HG03064 (cell line): ENCODE measurements at regions not wholly inside any gene's neighbourhood (a gene's known extent, or its start where the extent isn't known, plus 50 kb on each side); places are given as distances from the start of the nearest gene placed in this dataset.

Experiments used
- ATAC-seq: cut with Tn5 transposase; IDR thresholded peaks from one replicate; pipeline ENCODE4 v1.9.1; 2021; ENCODE audit warnings: low read depth; ENCODE audit not compliant: unreplicated experiment

GRCh38 chr7:25358926-25359325, 130.6 kb upstream of the NPVF start:
- no peak for ATAC-seq

DNA sequence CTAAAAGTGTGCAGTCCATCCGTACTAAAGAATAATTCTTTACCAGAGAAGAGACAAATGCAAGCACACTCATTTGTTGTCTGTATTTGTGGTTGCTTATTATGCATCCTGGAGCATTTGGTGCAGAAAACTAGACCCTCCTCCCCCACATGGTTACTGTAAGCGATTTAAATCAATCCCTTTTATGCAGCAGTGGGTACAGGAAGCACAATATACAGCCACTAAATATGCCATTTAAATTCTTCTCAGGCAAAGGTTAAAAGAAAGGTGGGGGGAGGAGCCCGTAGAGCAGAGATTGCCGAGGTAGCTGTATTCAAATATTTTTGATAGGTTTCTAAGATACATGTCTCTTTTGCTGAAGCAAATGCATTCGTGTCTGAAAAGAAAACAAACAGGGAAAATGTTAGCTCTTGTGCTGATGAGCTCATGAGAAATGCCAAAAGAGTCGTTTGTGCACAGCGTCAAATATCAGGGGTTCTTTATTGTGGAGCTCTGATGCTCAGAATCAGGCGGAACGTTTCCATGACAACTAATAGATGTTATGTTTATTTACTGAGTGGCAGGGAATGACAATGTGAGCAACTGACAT, 131.3 kb upstream of the NPVF start:
- ATAC-seq, result no peak

- no peak for ATAC-seq
Measured at GRCh38 chr7:25360451-25360850, 132.2 kb upstream of the NPVF start.

DNA sequence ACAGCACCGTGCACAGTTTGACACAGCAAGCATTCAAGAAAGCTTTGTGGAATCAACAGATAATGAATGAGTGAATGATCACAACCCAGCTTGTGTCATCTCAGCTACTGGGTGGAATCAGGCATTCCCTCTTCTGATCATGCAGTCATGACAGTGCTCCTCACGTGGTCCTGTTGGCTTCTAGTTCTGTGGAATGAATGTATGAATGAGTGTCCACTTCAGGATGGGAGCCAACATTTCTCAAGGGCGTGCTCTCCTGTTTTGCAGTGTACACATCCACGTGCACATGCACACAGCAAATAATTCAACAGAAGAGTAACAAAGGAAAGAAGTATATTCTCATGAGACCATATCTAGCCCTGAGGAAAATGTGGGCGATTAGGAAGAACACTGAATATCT, 133.1 kb upstream of the NPVF start:
- no peak for ATAC-seq

DNA sequence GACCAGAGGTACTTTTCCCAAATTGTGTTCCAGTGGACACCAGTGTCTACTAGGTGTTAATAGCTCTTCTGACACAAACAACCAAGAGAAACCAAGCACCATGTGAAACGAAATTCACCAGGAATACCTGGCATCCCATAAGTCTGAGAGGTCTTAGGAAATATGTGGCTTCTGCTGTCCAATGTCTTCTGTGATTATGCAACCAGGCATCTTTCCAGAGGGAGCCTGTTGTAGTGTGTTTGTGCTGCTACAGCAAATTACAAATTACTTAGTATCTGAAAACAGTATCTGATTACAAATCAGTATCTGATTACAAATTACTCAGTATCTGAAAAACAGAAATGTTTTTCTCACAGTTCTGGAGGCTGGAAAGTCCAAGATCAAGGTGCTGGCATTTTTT, 133.6 kb upstream of the NPVF start:
- no peak for ATAC-seq

GRCh38 chr7:25368599-25369201, 140.4 kb upstream of the NPVF start:
- ATAC-seq, result no peak

DNA sequence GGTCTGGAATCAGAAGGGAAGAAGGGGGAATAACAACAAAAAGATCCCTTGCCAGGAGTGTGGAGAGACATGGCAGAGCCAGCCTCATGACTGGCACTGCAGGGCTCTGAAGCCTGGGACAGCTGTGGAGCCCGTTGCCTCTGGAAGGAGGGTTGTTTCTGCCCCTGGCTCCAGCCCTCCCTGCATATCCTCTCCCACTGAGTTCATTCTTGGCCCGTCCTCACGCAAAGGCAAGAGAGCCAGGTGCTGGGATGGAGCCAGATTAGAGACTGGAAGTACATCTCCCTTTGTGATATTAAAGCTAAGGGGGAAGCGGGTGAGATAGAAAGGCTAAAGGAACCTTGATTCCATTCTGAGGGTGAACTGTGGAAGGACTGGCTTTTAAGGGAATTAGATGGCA, 141.5 kb upstream of the NPVF start:
- ATAC-seq, result no peak

DNA sequence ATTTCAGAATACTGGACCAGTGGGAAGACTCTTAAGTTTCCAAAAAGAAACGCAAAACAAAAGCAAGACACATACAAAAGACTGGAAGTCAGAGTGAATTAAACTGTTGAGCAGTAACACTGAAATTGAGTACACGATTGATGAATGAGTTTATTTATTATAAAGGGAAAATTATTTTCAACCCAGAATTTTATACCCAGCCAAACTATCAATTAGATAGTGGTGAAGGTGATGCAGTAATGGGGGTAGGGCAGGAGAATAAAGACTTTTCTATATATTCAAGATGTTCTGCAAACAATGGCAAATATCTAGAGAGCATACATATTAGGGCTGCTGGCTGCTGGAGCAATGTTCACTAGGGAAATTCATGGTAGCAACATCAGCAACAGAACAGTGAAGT, 143.7 kb upstream of the NPVF start:
- ATAC-seq, result no peak

- no peak for ATAC-seq
Measured at GRCh38 chr7:25375805-25376600, 147.7 kb upstream of the NPVF start.

DNA sequence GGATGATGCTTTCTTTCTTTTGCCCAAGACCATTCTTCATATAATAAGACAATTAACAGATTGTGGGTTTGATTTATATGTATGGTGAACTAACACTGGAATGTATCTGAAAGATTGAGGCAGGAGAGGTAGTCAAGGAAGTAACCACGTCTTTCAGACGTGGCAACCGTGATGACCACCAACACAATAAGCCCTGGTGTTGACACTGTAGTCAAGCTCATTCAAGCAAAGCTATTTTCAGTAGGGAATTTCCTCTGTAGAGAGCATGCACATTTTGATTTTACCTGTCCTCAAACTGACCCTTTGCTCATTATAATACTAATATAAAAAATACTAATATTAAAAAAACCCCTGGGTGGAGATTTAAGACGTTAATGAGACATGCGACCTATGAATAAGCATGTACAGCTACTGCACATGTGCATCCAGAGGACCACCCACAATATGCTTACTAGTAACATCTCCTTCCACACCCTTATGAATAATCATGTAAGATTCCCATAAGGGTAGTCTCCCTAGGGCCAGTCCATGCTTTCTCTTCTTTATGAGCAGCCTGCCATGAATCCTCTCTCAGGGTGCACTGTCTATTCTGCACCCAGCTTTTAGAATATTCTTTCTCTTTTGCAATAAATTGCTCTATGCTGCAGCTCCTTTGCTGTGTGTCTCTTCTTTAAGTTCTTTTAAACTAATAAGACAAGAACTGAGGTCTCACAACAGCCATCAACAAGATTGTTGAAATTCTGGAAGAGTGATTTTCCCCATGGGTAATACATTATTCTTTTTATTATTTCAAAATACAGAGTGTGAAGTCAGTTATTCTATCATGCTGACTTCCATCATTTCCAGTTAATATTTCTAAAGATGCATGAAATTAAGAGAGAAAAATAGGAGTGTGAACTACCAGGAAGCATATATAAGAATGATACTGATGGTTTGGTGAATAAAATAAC, 151.3 kb upstream of the NPVF start:
- no peak for ATAC-seq

GRCh38 chr7:25381818-25382589, 153.7 kb upstream of the NPVF start:
- ATAC-seq, result no peak

DNA sequence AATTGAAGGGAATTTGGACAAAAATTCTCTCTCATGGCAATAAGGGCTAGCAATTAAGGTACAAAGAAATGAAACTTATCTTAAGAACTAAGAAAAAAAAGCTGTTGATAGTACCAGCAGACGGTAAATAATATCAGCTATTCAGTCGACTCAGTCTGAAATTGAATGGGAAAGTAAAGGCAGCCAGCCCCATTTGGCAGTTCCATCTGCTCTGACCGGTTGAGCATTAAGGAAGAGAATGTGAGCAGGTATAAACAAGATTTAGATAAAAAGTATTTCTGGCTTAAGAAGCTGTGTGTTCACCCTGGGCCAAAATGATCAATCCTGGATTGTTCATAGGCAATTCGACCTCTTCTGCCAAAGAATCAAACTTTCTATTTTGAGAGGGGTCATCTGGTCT, 154.6 kb upstream of the NPVF start:
- ATAC-seq, result no peak

DNA sequence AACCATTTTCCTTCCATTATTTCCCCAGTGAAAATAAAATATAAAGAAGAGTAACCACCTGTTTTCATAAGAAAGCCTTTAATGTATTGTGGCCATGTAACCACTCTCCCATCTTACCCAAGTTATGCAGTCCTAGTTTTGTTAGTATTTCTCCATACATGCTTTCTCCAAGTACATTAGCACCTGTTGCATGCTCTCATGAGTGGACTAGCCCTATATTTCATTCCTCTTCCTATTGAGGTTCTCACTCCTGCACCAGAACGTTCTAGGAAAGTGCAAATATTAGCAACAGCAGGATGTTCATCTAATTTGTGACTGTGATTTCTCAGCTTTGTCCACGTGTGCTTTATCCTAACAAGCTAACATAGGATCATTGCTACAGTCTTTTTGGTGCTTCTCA, 155.1 kb upstream of the NPVF start:
- ATAC-seq, result no peak

- ATAC-seq, result no peak
Measured at GRCh38 chr7:25384788-25385505, 156.7 kb upstream of the NPVF start.

GRCh38 chr7:25385506-25386136, 157.3 kb upstream of the NPVF start:
- ATAC-seq, result no peak

GRCh38 chr7:25386311-25386744, 158.0 kb upstream of the NPVF start:
- no peak for ATAC-seq

DNA sequence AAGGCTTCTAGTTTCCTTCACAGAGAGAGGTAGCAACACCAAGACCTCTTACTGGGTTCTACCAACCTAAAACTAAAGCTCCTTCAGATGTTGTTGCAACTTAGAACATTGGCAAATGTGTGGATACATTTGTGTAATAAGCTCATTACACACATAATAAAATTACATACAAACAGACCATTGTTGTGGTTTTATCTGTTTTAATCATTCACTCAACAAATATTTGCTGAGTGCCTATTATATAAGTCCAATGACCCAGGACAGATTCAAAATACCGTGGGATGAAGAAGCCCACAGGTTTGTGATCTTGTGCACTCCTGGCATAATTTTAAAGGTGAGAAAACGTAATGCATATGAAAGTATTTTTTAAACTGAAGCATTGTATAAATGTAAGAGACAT, 160.4 kb upstream of the NPVF start:
- no peak for ATAC-seq

DNA sequence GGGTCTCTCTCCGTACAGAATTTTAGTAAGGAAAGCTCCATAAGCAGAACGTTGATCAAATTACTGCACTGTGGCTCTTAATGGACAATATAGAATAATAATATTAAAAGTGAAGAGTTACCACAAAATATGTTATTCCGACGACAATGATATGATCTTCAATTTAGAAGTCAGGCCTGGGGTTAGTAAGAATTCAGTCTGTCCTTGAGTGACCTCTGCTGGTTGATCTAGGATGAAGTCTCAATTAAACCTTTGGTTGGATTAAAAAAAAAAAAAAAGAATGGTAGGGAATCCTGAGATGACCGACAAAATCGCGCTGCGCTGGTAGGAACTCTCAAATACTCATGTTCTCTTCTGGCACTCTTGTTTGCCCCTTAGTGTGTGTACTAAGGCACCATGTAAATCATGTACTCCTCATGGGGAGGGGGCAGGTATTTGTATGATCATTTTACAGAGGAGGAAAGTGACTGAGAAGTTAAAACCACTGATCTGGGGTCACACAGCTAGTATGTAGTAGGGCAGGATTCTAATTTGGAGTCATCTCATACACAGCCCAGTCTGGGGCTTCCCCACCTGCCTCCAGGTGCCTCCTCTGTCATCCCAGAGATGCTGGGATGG, 161.3 kb upstream of the NPVF start:
- ATAC-seq, result no peak
